ENCODE measurements at regions not wholly inside any gene's neighbourhood (a gene's known extent, or its start where the extent isn't known, plus 50 kb on each side); places are given as distances from the start of the nearest gene placed in this dataset.

DNA sequence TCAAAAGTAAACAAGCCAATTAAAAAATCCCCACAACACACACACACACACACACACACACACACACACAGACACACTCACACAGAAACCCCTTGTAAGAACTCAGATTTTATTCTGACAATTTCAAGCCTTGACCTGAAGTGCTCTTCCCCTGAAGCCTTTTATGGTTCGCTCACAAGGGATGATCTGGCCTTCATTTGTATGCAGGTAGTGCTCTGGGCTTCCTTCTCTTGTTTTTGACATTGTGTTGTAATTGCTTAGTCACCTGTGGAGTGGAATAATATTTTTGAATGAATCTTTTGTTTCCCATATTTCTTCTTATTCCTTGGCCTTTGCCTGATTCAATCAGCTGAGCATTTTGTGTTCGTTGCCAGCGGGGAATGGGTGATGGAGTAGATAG, 83.3 kb upstream of the CSRP2 start:
- Histone ChIP-seq H3K79me2 (ENCODE audit: low read length) (no peaks in the 10 kb centered on the region), H4K20me1 (ENCODE audit: low read length) (no peaks in the 10 kb centered on the region), H3K9me2 (replicated peaks; ENCODE audit: low read length) (no peaks in the 10 kb centered on the region), H3K27me3 (ENCODE audit: low read length) (peaks cover 3% of the 10 kb centered on the region), H3K9me3 (ENCODE audit: low read length) (no peaks in the 10 kb centered on the region), H3K4me3 (ENCODE audit: low read length) (no peak overlapping the region), H3K4me2 (ENCODE audit: low read length) (no peak overlapping the region), H3K36me3 (ENCODE audit: low read depth, low read length) (no peaks in the 10 kb centered on the region), H3K4me1 (ENCODE audit: insufficient read depth, low read length) (no peaks in the 10 kb centered on the region), H3F3A (ENCODE audit: low read length, unreplicated experiment) (no peaks in the 10 kb centered on the region), H3K27ac (ENCODE audit: low read length) (no peak overlapping the region), H2AFZ (ENCODE audit: low read length) (no peak overlapping the region), H3K9ac (ENCODE audit: low read length) (no peak overlapping the region)
- ChIA-PET CTCF (no interaction called here), POLR2A (ENCODE audit: unreplicated experiment) (no interaction called here)
- DNase-seq = no peak
- intact Hi-C loops (cut with micrococcal nuclease) = no loop called here
- BruUV-seq (replicated peaks) = no TSS peak
- TF ChIP-seq CTCF (conservative IDR thresholded peaks at IDR 0.05; ENCODE audit: low read depth, low read length) (no peak), EZH2 (IDR thresholded peaks at IDR 0.05; ENCODE audit: low read length, unreplicated experiment) (no peak), EZH2phosphoT487 (IDR thresholded peaks at IDR 0.05; ENCODE audit: borderline replicate concordance, low read length) (no peak)
- ATAC-seq = no peak

- no peak overlapping the region for H3K4me2 ChIP-seq (ENCODE audit: low read length)
- ATAC-seq (no peak), DNase-seq (no peak)
- no peaks in the 10 kb centered on the region for H3K9me3 ChIP-seq (ENCODE audit: low read length)
- H3K9me2 ChIP-seq (replicated peaks; ENCODE audit: low read length) = no peaks in the 10 kb centered on the region
- H4K20me1 ChIP-seq (ENCODE audit: low read length) = no peaks in the 10 kb centered on the region
- no peaks in the 10 kb centered on the region for H3K36me3 ChIP-seq (ENCODE audit: low read depth, low read length)
- no peaks in the 10 kb centered on the region for H3F3A ChIP-seq (ENCODE audit: low read length, unreplicated experiment)
- H3K4me3 ChIP-seq (ENCODE audit: low read length) = no peak overlapping the region
- POLR2A ChIA-PET (ENCODE audit: unreplicated experiment) = no interaction called here
- TF ChIP-seq CTCF (conservative IDR thresholded peaks at IDR 0.05; ENCODE audit: low read depth, low read length) = no peak
- TF ChIP-seq EZH2phosphoT487 (IDR thresholded peaks at IDR 0.05; ENCODE audit: borderline replicate concordance, low read length) = no peak
- TF ChIP-seq EZH2 (IDR thresholded peaks at IDR 0.05; ENCODE audit: low read length, unreplicated experiment) = no peak
- no peak overlapping the region for H3K9ac ChIP-seq (ENCODE audit: low read length)
- no peaks in the 10 kb centered on the region for H3K27me3 ChIP-seq (ENCODE audit: low read length)
- H3K4me1 ChIP-seq (ENCODE audit: insufficient read depth, low read length) = peaks cover 11% of the 10 kb centered on the region; the same call in 1 of the 2 replicates
- CTCF ChIA-PET = no interaction called here
- intact Hi-C loops (cut with micrococcal nuclease) = loop anchor here (10.0 kb wide), 1 partner anchor 198 kb away; no protein-coding TSS in a partner anchor
- H3K27ac ChIP-seq (ENCODE audit: low read length) = no peak overlapping the region
- no peak overlapping the region for H2AFZ ChIP-seq (ENCODE audit: low read length)
- no TSS peak for BruUV-seq (replicated peaks)
- no peaks in the 10 kb centered on the region for H3K79me2 ChIP-seq (ENCODE audit: low read length)
Observed at GRCh38 chr12:76957301-76957700, 78.5 kb upstream of the CSRP2 start.

GRCh38 chr12:76952995-76953394, 74.2 kb upstream of the CSRP2 start:
- ChIA-PET POLR2A (ENCODE audit: unreplicated experiment) (no interaction called here), CTCF (interaction anchor here (0.5 to 1.4 kb wide), 4 partner anchors 58 to 972 kb away, joined by 3 to 7 read pairs (median 3); no protein-coding TSS in a partner anchor)
- intact Hi-C loops (cut with micrococcal nuclease) = loop anchor here (1.0 to 10.0 kb wide), 3 partner anchors 58 to 734 kb away; no protein-coding TSS in a partner anchor

More at GRCh38 chr12:76952995-76953394, 74.2 kb upstream of the CSRP2 start:
- H3K9ac ChIP-seq (ENCODE audit: low read length) = no peak overlapping the region
- H4K20me1 ChIP-seq (ENCODE audit: low read length) = no peaks in the 10 kb centered on the region
- H3K9me2 ChIP-seq (replicated peaks; ENCODE audit: low read length) = no peaks in the 10 kb centered on the region
- H2AFZ ChIP-seq (ENCODE audit: low read length) = no peak overlapping the region
- no peaks in the 10 kb centered on the region for H3K36me3 ChIP-seq (ENCODE audit: low read depth, low read length)
- TF ChIP-seq EZH2 (IDR thresholded peaks at IDR 0.05; ENCODE audit: low read length, unreplicated experiment) = no peak
- TF ChIP-seq EZH2phosphoT487 (IDR thresholded peaks at IDR 0.05; ENCODE audit: borderline replicate concordance, low read length) = no peak
- TF ChIP-seq CTCF (conservative IDR thresholded peaks at IDR 0.05; ENCODE audit: low read depth, low read length) = peak; percentile 77
- no peaks in the 10 kb centered on the region for H3K27me3 ChIP-seq (ENCODE audit: low read length)
- H3F3A ChIP-seq (ENCODE audit: low read length, unreplicated experiment) = no peaks in the 10 kb centered on the region
- no peaks in the 10 kb centered on the region for H3K9me3 ChIP-seq (ENCODE audit: low read length)
- DNase-seq (peak; percentile 89), ATAC-seq (peak; percentile 96)
- H3K27ac ChIP-seq (ENCODE audit: low read length) = no peak overlapping the region
- no peak overlapping the region for H3K4me3 ChIP-seq (ENCODE audit: low read length)
- peak overlapping the region; percentile 30 for H3K4me2 ChIP-seq (ENCODE audit: low read length)
- no TSS peak for BruUV-seq (replicated peaks)
- H3K79me2 ChIP-seq (ENCODE audit: low read length) = no peaks in the 10 kb centered on the region
- H3K4me1 ChIP-seq (ENCODE audit: insufficient read depth, low read length) = peaks cover 12% of the 10 kb centered on the region; the same call in 1 of the 2 replicates
